Naive B cell (primary cell): ENCODE measurements at regions not wholly inside any gene's neighbourhood (a gene's known extent, or its start where the extent isn't known, plus 50 kb on each side); places are given as distances from the start of the nearest gene placed in this dataset.

Experiments used
- ATAC-seq, 2 donors: fragments of 150-1000 bp; cut with Tn5 transposase; 2 replicates each; pipeline ENCODE4 v1.10.0; 2021; ENCODE audit warnings: low read depth in 2 of 2, mild to moderate bottlenecking in 2 of 2, moderate library complexity in 2 of 2
- DNase-seq: peaks from one replicate; pipeline ENCODE4 v3.0.0; 2022
- H3K27ac Mint-ChIP-seq, 6 donors: one replicate each; pipeline ENCODE4 v1.8.0; 2020 to 2022; ENCODE audit warnings: mild to moderate bottlenecking in 6 of 6, mixed read lengths in 6 of 6, moderate library complexity in 5 of 6, inconsistent platforms in 2 of 6
- H3K27me3 Mint-ChIP-seq, 3 donors: one replicate each; pipeline ENCODE4 v1.8.0; 2021 to 2022; ENCODE audit warnings: mixed read lengths in 3 of 3, mild to moderate bottlenecking in 1 of 3
- H3K36me3 Mint-ChIP-seq, 2 donors: one replicate each; pipeline ENCODE4 v1.8.0; 2020 to 2022; ENCODE audit warnings: mixed read lengths in 2 of 2, inconsistent platforms in 1 of 2, mild to moderate bottlenecking in 1 of 2
- H3K4me1 Mint-ChIP-seq, 3 donors: one replicate each; pipeline ENCODE4 v1.8.0; 2020 to 2022; ENCODE audit warnings: mixed read lengths in 3 of 3, inconsistent platforms in 1 of 3, mild to moderate bottlenecking in 1 of 3, moderate library complexity in 1 of 3
- H3K4me3 Mint-ChIP-seq, 8 donors: one replicate each; pipeline ENCODE4 v1.8.0; 2020 to 2022; ENCODE audit warnings: mild to moderate bottlenecking in 8 of 8, mixed read lengths in 8 of 8, moderate library complexity in 8 of 8, inconsistent platforms in 2 of 8
- H3K9me3 Mint-ChIP-seq, 7 donors: one replicate each; pipeline ENCODE4 v1.8.0; 2020 to 2022; ENCODE audit warnings: mixed read lengths in 7 of 7, mild to moderate bottlenecking in 5 of 7, inconsistent platforms in 2 of 7, moderate library complexity in 1 of 7

GRCh38 chr15:70451821-70452653 lies 311.3 kb downstream of the UACA start:
- Mint-ChIP-seq H3K4me1 (peaks cover 19 to 29% (median 29%) of the 10 kb centered on the region in 3 donors), H3K27me3 (peaks cover 9 to 45% (median 39%) of the 10 kb centered on the region in 3 donors), H3K27ac (peak overlapping the region in 1 of 6 donors; percentile 12), H3K36me3 (no peaks in the 10 kb centered on the region), H3K9me3 (no peaks in the 10 kb centered on the region), H3K4me3 (no peak overlapping the region)
- ATAC-seq (no peak), DNase-seq (no peak)

GRCh38 chr15:70450142-70450443 lies 313.3 kb downstream of the UACA start:
- Mint-ChIP-seq H3K27me3 (peaks cover 14 to 50% (median 47%) of the 10 kb centered on the region in 3 donors), H3K36me3 (no peaks in the 10 kb centered on the region), H3K9me3 (no peaks in the 10 kb centered on the region), H3K27ac (no peak overlapping the region), H3K4me1 (peaks cover 24 to 34% (median 30%) of the 10 kb centered on the region in 3 donors), H3K4me3 (no peak overlapping the region)
- ATAC-seq (no peak), DNase-seq (no peak)

GRCh38 chr15:70449311-70450141 lies 313.8 kb downstream of the UACA start:
- H3K4me1 Mint-ChIP-seq: peaks cover 25 to 35% (median 30%) of the 10 kb centered on the region in 3 donors
- H3K4me3 Mint-ChIP-seq: peak overlapping the region in 3 of 8 donors; percentile 56 to 74 (median 72)
- H3K27ac Mint-ChIP-seq: peak overlapping the region in 1 of 6 donors; percentile 72
- H3K27me3 Mint-ChIP-seq: peaks cover 18 to 56% (median 50%) of the 10 kb centered on the region in 3 donors
- H3K36me3 Mint-ChIP-seq: no peaks in the 10 kb centered on the region
- no peak for ATAC-seq
- no peaks in the 10 kb centered on the region for H3K9me3 Mint-ChIP-seq
- DNase-seq: no peak

GRCh38 chr15:70447928-70448698 lies 315.2 kb downstream of the UACA start:
- Mint-ChIP-seq H3K27ac (peak overlapping the region; percentile 66 to 85 (median 72)), H3K36me3 (no peaks in the 10 kb centered on the region), H3K4me3 (peak overlapping the region in 7 of 8 donors; percentile 67 to 84 (median 78)), H3K4me1 (peaks cover 36 to 49% (median 38%) of the 10 kb centered on the region in 3 donors), H3K27me3 (peaks cover 25 to 68% (median 64%) of the 10 kb centered on the region in 3 donors), H3K9me3 (no peaks in the 10 kb centered on the region)
- DNase-seq: peak; percentile 53
- ATAC-seq: peak; percentile 92

- Mint-ChIP-seq H3K27ac (peak overlapping the region in 5 of 6 donors; percentile 66 to 85 (median 74)), H3K4me3 (peak overlapping the region in 7 of 8 donors; percentile 67 to 84 (median 78)), H3K9me3 (no peaks in the 10 kb centered on the region), H3K4me1 (peaks cover 36 to 54% (median 42%) of the 10 kb centered on the region in 3 donors), H3K36me3 (no peaks in the 10 kb centered on the region), H3K27me3 (peaks cover 25 to 74% (median 70%) of the 10 kb centered on the region in 3 donors)
- DNase-seq: no peak
- no peak for ATAC-seq
Observed at GRCh38 chr15:70447521-70447920, 315.8 kb downstream of the UACA start.

- ATAC-seq: no peak
- H3K9me3 Mint-ChIP-seq: no peaks in the 10 kb centered on the region
- peaks cover 25 to 78% (median 74%) of the 10 kb centered on the region in 3 donors for H3K27me3 Mint-ChIP-seq
- H3K4me3 Mint-ChIP-seq: peak overlapping the region in 4 of 8 donors; percentile 25 to 83 (median 66)
- H3K27ac Mint-ChIP-seq: peak overlapping the region in 3 of 6 donors; percentile 3 to 12 (median 4)
- H3K4me1 Mint-ChIP-seq: peaks cover 36 to 58% (median 45%) of the 10 kb centered on the region in 3 donors
- no peak for DNase-seq
- peaks cover 0 to 3% of the 10 kb centered on the region in 2 donors for H3K36me3 Mint-ChIP-seq
Observed at GRCh38 chr15:70447081-70447480, 316.3 kb downstream of the UACA start.

- peaks cover 23 to 59% (median 51%) of the 10 kb centered on the region in 3 donors for H3K27me3 Mint-ChIP-seq
- H3K4me3 Mint-ChIP-seq: no peak overlapping the region
Observed at GRCh38 chr15:70443486-70444273, 319.7 kb downstream of the UACA start.

GRCh38 chr15:70442616-70443321 lies 320.6 kb downstream of the UACA start:
- peaks cover 17 to 50% (median 42%) of the 10 kb centered on the region in 3 donors for H3K27me3 Mint-ChIP-seq
- peaks cover 25 to 42% (median 26%) of the 10 kb centered on the region in 3 donors for H3K4me1 Mint-ChIP-seq
- H3K27ac Mint-ChIP-seq: peak overlapping the region in 2 of 6 donors; percentile 15 to 33
- no peak for DNase-seq
- ATAC-seq: no peak
- H3K9me3 Mint-ChIP-seq: no peaks in the 10 kb centered on the region
- no peak overlapping the region for H3K4me3 Mint-ChIP-seq
- H3K36me3 Mint-ChIP-seq: peaks cover 0 to 6% of the 10 kb centered on the region in 2 donors

More at GRCh38 chr15:70443486-70444273, 319.7 kb downstream of the UACA start:
- DNase-seq (no peak), ATAC-seq (no peak)
- H3K27ac Mint-ChIP-seq: peak overlapping the region in 2 of 6 donors; percentile 13 to 21
- no peaks in the 10 kb centered on the region for H3K9me3 Mint-ChIP-seq
- H3K4me1 Mint-ChIP-seq: peaks cover 34 to 51% (median 35%) of the 10 kb centered on the region in 3 donors
- H3K36me3 Mint-ChIP-seq: peaks cover 0 to 6% of the 10 kb centered on the region in 2 donors

- DNase-seq: no peak
- H3K36me3 Mint-ChIP-seq: peaks cover 0 to 6% of the 10 kb centered on the region in 2 donors
- H3K4me3 Mint-ChIP-seq: no peak overlapping the region
- peak overlapping the region in 2 of 6 donors; percentile 33 to 57 for H3K27ac Mint-ChIP-seq
- H3K9me3 Mint-ChIP-seq: no peaks in the 10 kb centered on the region
- H3K27me3 Mint-ChIP-seq: peaks cover 16 to 50% (median 42%) of the 10 kb centered on the region in 3 donors
- ATAC-seq: no peak
- H3K4me1 Mint-ChIP-seq: peaks cover 19 to 38% (median 21%) of the 10 kb centered on the region in 3 donors
Observed at GRCh38 chr15:70442211-70442610, 321.1 kb downstream of the UACA start.

- no peak overlapping the region for H3K4me3 Mint-ChIP-seq
- DNase-seq (no peak), ATAC-seq (no peak)
- H3K36me3 Mint-ChIP-seq: peaks cover 0 to 6% of the 10 kb centered on the region in 2 donors
- H3K27me3 Mint-ChIP-seq: peaks cover 13 to 44% (median 34%) of the 10 kb centered on the region in 3 donors
- H3K9me3 Mint-ChIP-seq: no peaks in the 10 kb centered on the region
- peaks cover 18 to 47% (median 23%) of the 10 kb centered on the region in 3 donors for H3K4me1 Mint-ChIP-seq
- peak overlapping the region in 2 of 6 donors; percentile 52 to 78 for H3K27ac Mint-ChIP-seq
Observed at GRCh38 chr15:70440416-70441138, 322.8 kb downstream of the UACA start.

GRCh38 chr15:70439880-70440279 lies 323.5 kb downstream of the UACA start:
- H3K27ac Mint-ChIP-seq: peak overlapping the region in 1 of 6 donors; percentile 78
- H3K27me3 Mint-ChIP-seq: peaks cover 10 to 39% (median 34%) of the 10 kb centered on the region in 3 donors

More at GRCh38 chr15:70439880-70440279, 323.5 kb downstream of the UACA start:
- no peak for ATAC-seq
- H3K4me1 Mint-ChIP-seq: peaks cover 25 to 54% (median 29%) of the 10 kb centered on the region in 3 donors
- DNase-seq: no peak
- no peak overlapping the region for H3K4me3 Mint-ChIP-seq
- no peaks in the 10 kb centered on the region for H3K9me3 Mint-ChIP-seq
- H3K36me3 Mint-ChIP-seq: peaks cover 0 to 6% of the 10 kb centered on the region in 2 donors
